Stimulated activated CD4-positive, alpha-beta T cell treated with anti-CD3 and anti-CD28 coated beads, Interleukin-1b, Interleukin-23, amount 100 ng/mL, for 48 hours (primary cell): ENCODE measurements at regions not wholly inside any gene's neighbourhood (a gene's known extent, or its start where the extent isn't known, plus 50 kb on each side); places are given as distances from the start of the nearest gene placed in this dataset.

ENCODE experiments used
- DNase-seq: peaks from one replicate; pipeline ENCODE4 v3.0.0-alpha.2; 2020

- no peak for DNase-seq
Observed at GRCh38 chr9:14466429-14466818, 152.5 kb upstream of the NFIB start.

GRCh38 chr9:14462950-14463349 lies 149.0 kb upstream of the NFIB start:
- no peak for DNase-seq

- no peak for DNase-seq
Observed at GRCh38 chr9:14455243-14455642, 141.3 kb upstream of the NFIB start.

GRCh38 chr9:14453286-14453685 lies 139.3 kb upstream of the NFIB start:
- no peak for DNase-seq

- no peak for DNase-seq
Observed at GRCh38 chr9:14452539-14452938, 138.6 kb upstream of the NFIB start.

GRCh38 chr9:14451949-14452348 lies 138.0 kb upstream of the NFIB start:
- no peak for DNase-seq

- DNase-seq: no peak
Observed at GRCh38 chr9:14447103-14447502, 133.2 kb upstream of the NFIB start.

- no peak for DNase-seq
Observed at GRCh38 chr9:14445946-14446345, 132.0 kb upstream of the NFIB start.

- DNase-seq: no peak
Observed at GRCh38 chr9:14442956-14443355, 129.0 kb upstream of the NFIB start.

GRCh38 chr9:14441976-14442651 lies 128.2 kb upstream of the NFIB start:
- DNase-seq: no peak

GRCh38 chr9:14441115-14441514 lies 127.2 kb upstream of the NFIB start:
- no peak for DNase-seq

GRCh38 chr9:14440062-14440461 lies 126.1 kb upstream of the NFIB start:
- no peak for DNase-seq

- no peak for DNase-seq
Observed at GRCh38 chr9:14439555-14439954, 125.6 kb upstream of the NFIB start.

- no peak for DNase-seq
Observed at GRCh38 chr9:14438232-14439021, 124.5 kb upstream of the NFIB start.

GRCh38 chr9:14437354-14438231 lies 123.7 kb upstream of the NFIB start:
- no peak for DNase-seq

- no peak for DNase-seq
Observed at GRCh38 chr9:14435871-14436270, 121.9 kb upstream of the NFIB start.

- DNase-seq: no peak
Observed at GRCh38 chr9:14434971-14435718, 121.2 kb upstream of the NFIB start.

GRCh38 chr9:14434158-14434504 lies 120.2 kb upstream of the NFIB start:
- no peak for DNase-seq

GRCh38 chr9:14433351-14434157 lies 119.6 kb upstream of the NFIB start:
- DNase-seq: no peak

GRCh38 chr9:14432666-14433350 lies 118.9 kb upstream of the NFIB start:
- no peak for DNase-seq

- peak; percentile 21 for DNase-seq
Observed at GRCh38 chr9:14428781-14429230, 114.9 kb upstream of the NFIB start.
